Keratinocyte (primary cell): ENCODE measurements at regions not wholly inside any gene's neighbourhood (a gene's known extent, or its start where the extent isn't known, plus 50 kb on each side); places are given as distances from the start of the nearest gene placed in this dataset.

Source experiments
- DNase-seq: peaks from one replicate; pipeline ENCODE4 v3.0.0-alpha.2; 2011; ENCODE audit warnings: low read depth, missing footprints, low spot score
- FAIRE-seq: peaks from 2 replicates; lab custom pipeline; 2011; peaks lifted over from hg19 to GRCh38; lab: Jason Lieb, UNC
- H2AFZ ChIP-seq: 2 replicates; pipeline ENCODE4 v1.6.0; 2012; ENCODE audit warnings: low read length, control low read depth, inconsistent platforms; ENCODE audit not compliant: control insufficient read depth
- H3K27ac ChIP-seq: 2 replicates; pipeline ENCODE4 v1.5.1; 2011; ENCODE audit warnings: low read length; ENCODE audit not compliant: control insufficient read depth, insufficient read depth
- H3K27me3 ChIP-seq: 3 replicates; pipeline ENCODE4 v1.6.0; 2011; ENCODE audit warnings: low read length; ENCODE audit not compliant: control insufficient read depth, insufficient read depth; ENCODE audit errors: extremely low read depth
- H3K36me3 ChIP-seq, 2 experiments: 2 replicates in 1 of 2; 3 replicates in 1 of 2; pipeline ENCODE4 v1.5.1; 2011; ENCODE audit warnings: low read length in 2 of 2, mild to moderate bottlenecking in 1 of 2; ENCODE audit not compliant: control insufficient read depth in 2 of 2, insufficient read depth in 2 of 2; ENCODE audit errors: extremely low read depth in 1 of 2
- H3K4me1 ChIP-seq: 3 replicates; pipeline ENCODE4 v1.5.1; 2011; ENCODE audit warnings: low read length; ENCODE audit not compliant: control insufficient read depth, insufficient read depth; ENCODE audit errors: extremely low read depth
- H3K4me2 ChIP-seq: 3 replicates; pipeline ENCODE4 v1.6.0; 2011; ENCODE audit warnings: low read depth, low read length; ENCODE audit not compliant: control insufficient read depth, insufficient read depth; ENCODE audit errors: extremely low read depth
- H3K4me3 ChIP-seq, 3 experiments: fragments of 200-600 bp in 1 of 3; sonication (generic) in 1 of 3; 2 replicates in 2 of 3; 3 replicates in 1 of 3; pipeline ENCODE4 v1.5.1; 2011 to 2016; ENCODE audit warnings: low read length in 3 of 3, mild to moderate bottlenecking in 3 of 3, control low read depth in 2 of 3, inconsistent platforms in 1 of 3, low read depth in 1 of 3, mixed read lengths in 1 of 3, mixed run types in 1 of 3, moderate library complexity in 1 of 3; ENCODE audit not compliant: control insufficient read depth in 2 of 3, insufficient read depth in 2 of 3; ENCODE audit errors: extremely low read depth in 1 of 3
- H3K79me2 ChIP-seq: 2 replicates; pipeline ENCODE4 v1.6.0; 2012; ENCODE audit warnings: low read length; ENCODE audit not compliant: control insufficient read depth, insufficient read depth
- H3K9ac ChIP-seq: 3 replicates; pipeline ENCODE4 v1.6.0; 2011; ENCODE audit warnings: low read length; ENCODE audit not compliant: control insufficient read depth, insufficient read depth; ENCODE audit errors: extremely low read depth
- H3K9me1 ChIP-seq: 3 replicates; pipeline ENCODE4 v1.6.0; 2011; ENCODE audit warnings: low read length; ENCODE audit not compliant: control insufficient read depth, insufficient read depth; ENCODE audit errors: extremely low read depth
- H3K9me3 ChIP-seq: 2 replicates; pipeline ENCODE4 v1.5.1; 2012; ENCODE audit warnings: low read depth, low read length; ENCODE audit not compliant: control insufficient read depth
- H4K20me1 ChIP-seq: 3 replicates; pipeline ENCODE4 v1.6.0; 2011; ENCODE audit warnings: low read length; ENCODE audit not compliant: control insufficient read depth, insufficient read depth; ENCODE audit errors: extremely low read depth
- CTCF ChIP-seq, 3 experiments: IDR thresholded peaks in 1 of 3; conservative IDR thresholded peaks in 1 of 3; optimal IDR thresholded peaks in 1 of 3; 2 replicates in 2 of 3; 3 replicates in 1 of 3; pipeline versions ENCODE3 to v1.5.1; 2011; ENCODE audit warnings: low read length in 3 of 3, mild to moderate bottlenecking in 3 of 3, moderate library complexity in 2 of 3, control low read depth in 1 of 3, inconsistent platforms in 1 of 3; ENCODE audit not compliant: insufficient read depth in 2 of 3; ENCODE audit errors: extremely low read depth in 1 of 3
- EZH2 ChIP-seq: IDR thresholded peaks from one replicate; pipeline ENCODE4 v1.6.1; 2012; ENCODE audit warnings: inconsistent platforms, mild to moderate bottlenecking, low read length, moderate library complexity
- dilution Hi-C: fragments of 300-500 bp; cut with MboI; formaldehyde crosslinking; loops from one replicate; pipeline ENCODE4 v1.7.0; 2020; ENCODE audit warnings: low sequenced_read_pairs; ENCODE audit not compliant: extremely low pct_ligation_motif_present

GRCh38 chr9:38138276-38138675, 69.2 kb upstream of the SHB start:
- Histone ChIP-seq H4K20me1 (no peaks in the 10 kb centered on the region), H3K4me1 (peaks cover 16% of the 10 kb centered on the region), H2AFZ (no peak overlapping the region), H3K9me1 (no peaks in the 10 kb centered on the region), H3K9me3 (no peaks in the 10 kb centered on the region), H3K4me3 (no peak overlapping the region), H3K79me2 (no peaks in the 10 kb centered on the region), H3K4me2 (no peak overlapping the region), H3K36me3 (no peaks in the 10 kb centered on the region), H3K9ac (no peak overlapping the region), H3K27ac (no peak overlapping the region), H3K27me3 (peaks cover 10% of the 10 kb centered on the region)
- FAIRE-seq (no peak), DNase-seq (no peak)
- dilution Hi-C loops = no loop called here
- no peak for TF ChIP-seq EZH2
- TF ChIP-seq CTCF (optimal IDR thresholded peaks at IDR 0.05 in 1 of 3, IDR thresholded peaks at IDR 0.05 in 1 of 3, conservative IDR thresholded peaks at IDR 0.05 in 1 of 3; ENCODE audit: extremely low read depth in 1 of 3, insufficient read depth in 2 of 3, low read length in 3 of 3) = no peak

GRCh38 chr9:38137342-38137741, 68.3 kb upstream of the SHB start:
- no peak overlapping the region for H3K4me3 ChIP-seq
- FAIRE-seq = no peak
- dilution Hi-C loops = no loop called here

More at GRCh38 chr9:38137342-38137741, 68.3 kb upstream of the SHB start:
- Histone ChIP-seq H3K36me3 (no peaks in the 10 kb centered on the region), H3K9me3 (no peaks in the 10 kb centered on the region), H3K9ac (no peak overlapping the region), H3K79me2 (no peaks in the 10 kb centered on the region), H4K20me1 (no peaks in the 10 kb centered on the region), H3K4me2 (no peak overlapping the region), H3K27ac (no peak overlapping the region), H2AFZ (no peak overlapping the region), H3K4me1 (peaks cover 13% of the 10 kb centered on the region), H3K27me3 (peaks cover 12% of the 10 kb centered on the region), H3K9me1 (no peaks in the 10 kb centered on the region)
- no peak for DNase-seq
- no peak for TF ChIP-seq CTCF (optimal IDR thresholded peaks at IDR 0.05 in 1 of 3, IDR thresholded peaks at IDR 0.05 in 1 of 3, conservative IDR thresholded peaks at IDR 0.05 in 1 of 3; ENCODE audit: extremely low read depth in 1 of 3, insufficient read depth in 2 of 3, low read length in 3 of 3)
- no peak for TF ChIP-seq EZH2
